Heart left ventricle (tissue), 16 donors: ENCODE measurements at regions not wholly inside any gene's neighbourhood (a gene's known extent, or its start where the extent isn't known, plus 50 kb on each side); places are given as distances from the start of the nearest gene placed in this dataset.

Experiments used
- ATAC-seq, 4 donors: fragments of 200-7000 bp; cut with Tn5 transposase; one replicate each; pipeline ENCODE4 v1.9.1; 2020 to 2022; ENCODE audit warnings: moderate library complexity in 4 of 4, mild to moderate bottlenecking in 3 of 4, moderate number of reproducible peaks in 1 of 4
- DNase-seq, 5 donors: peaks; one replicate each; pipeline ENCODE4 v3.0.0-alpha.2; 2020
- H3K27ac ChIP-seq, 12 donors: fragments of 200-600 bp; sonication (generic) in 4 of 12; one replicate each; pipeline versions ENCODE4 v1.5.0 to v1.8.0; 2016 to 2022; ENCODE audit warnings: mild to moderate bottlenecking in 2 of 12
- H3K27me3 ChIP-seq, 9 donors: fragments of 200-600 bp; sonication (generic) in 2 of 9; one replicate each; pipeline versions ENCODE4 v1.5.1 to v1.8.0; 2016 to 2022; ENCODE audit warnings: mild to moderate bottlenecking in 3 of 9
- H3K36me3 ChIP-seq, 9 donors: fragments of 200-600 bp; sonication (generic) in 2 of 9; one replicate each; pipeline versions ENCODE4 v1.5.0 to v1.8.0; 2018 to 2022; ENCODE audit warnings: mild to moderate bottlenecking in 2 of 9
- H3K4me1 ChIP-seq, 12 donors: fragments of 200-600 bp; sonication (generic) in 4 of 12; one replicate each; pipeline versions ENCODE4 v1.5.0 to v1.8.0; 2016 to 2022; ENCODE audit warnings: mild to moderate bottlenecking in 3 of 12
- H3K4me3 ChIP-seq, 12 donors: fragments of 200-600 bp; sonication (generic) in 4 of 12; one replicate each; pipeline versions ENCODE4 v1.5.0 to v1.8.0; 2017 to 2022; ENCODE audit warnings: mild to moderate bottlenecking in 9 of 12, moderate library complexity in 4 of 12
- H3K9me3 ChIP-seq, 12 donors: fragments of 200-600 bp; sonication (generic) in 4 of 12; one replicate each; pipeline versions ENCODE4 v1.5.0 to v1.8.0; 2016 to 2022; ENCODE audit warnings: mild to moderate bottlenecking in 1 of 12
- POLR2A ChIP-seq, 2 donors: fragments of 450-650 bp; IDR thresholded peaks; one replicate each; pipeline ENCODE4 v1.6.1; 2017; ENCODE audit warnings: antibody characterized with exemption in 2 of 2, mild to moderate bottlenecking in 2 of 2, moderate library complexity in 2 of 2
- WGBS, 4 donors: extraction: QIAGEN DNeasy Blood & Tissue Kit in 2 of 4; methylation state at CpG; one replicate each; pipeline versions ENCODE4 v1.1.5 to v1.1.7; 2013 to 2018; 5-methylcytosine and 5-hydroxymethylcytosine counted together
- intact Hi-C, 10 donors: fragments of 100-400 bp; cut with DNase I; formaldehyde crosslinking; loops; one replicate each; pipeline versions ENCODE4 v1.11.1 to v1.14.2; 2022
- TF ChIP-seq, protein P1 (sequence below), 12 donors: fragments of 200-600 bp; sonication (generic) in 4 of 12; IDR thresholded peaks; one replicate each; pipeline versions ENCODE4 v1.5.0 to v1.8.0; 2018 to 2022; ENCODE audit warnings: antibody characterized with exemption in 12 of 12, mild to moderate bottlenecking in 5 of 12
- donor health status: ischemic (EF 13 %, LVEDD 7.1; RV severe dilation, severe dysfunction).
- donor health status: healthy with polysubstance abuse.
- donor health status: DM: no; HTN: yes; CAD: no.
- donor health status: DM: no; HTN: no; CAD: no.
- donor health status: ischemic (EF 25% LVEDD 6.9; RV normal size, moderate dysfunction).
- donor health status: ischemic (EF 25% LVEDD 5.7; RV mildly dilated, moderate dysfunction).
- donor health status: healthy.
- donor health status: DM: yes; HTN: yes; CAD: no.
- donor health status: ischemic (EF 35%, LVEDD 5.7; RV mildly dilated, moderate dysfunction).
- donor health status: nonischemic (EF 11% LVEDD 7.7; RV severe dilation, severe dysfunction).
- donor health status: DM: yes; HTN: yes; CAD: no.
- donor health status: PGD.
- donor health status: ischemic (EF 29% LVEDD 5.4; RV normal size, mild dysfunction).
- donor health status: nonischemic (EF 23%, LVEDD 6.1; RV moderate dilation, normal function).

DNA sequence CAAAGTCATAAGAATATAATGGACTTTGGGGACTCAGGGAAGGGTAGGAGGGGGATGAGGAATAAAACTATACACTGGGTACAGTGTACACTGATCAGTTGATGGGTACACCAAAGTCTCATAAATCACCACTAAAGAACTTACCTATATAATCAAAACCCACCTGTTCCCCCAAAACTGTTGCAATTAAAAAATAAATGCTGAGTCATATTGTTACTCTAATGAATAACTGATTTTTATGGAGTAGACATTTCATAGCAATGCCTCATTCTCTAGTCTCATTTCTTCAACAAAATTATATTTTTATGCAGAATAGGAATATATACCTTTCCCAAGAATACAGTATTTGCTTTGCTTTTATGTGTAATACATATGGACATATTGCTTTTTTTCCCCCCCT, 181.2 kb downstream of the ST6GAL2 start:
- DNase-seq: no peak
- no peak for TF ChIP-seq POLR2A (IDR thresholded peaks at IDR 0.05)
- TF ChIP-seq, protein P1, sequence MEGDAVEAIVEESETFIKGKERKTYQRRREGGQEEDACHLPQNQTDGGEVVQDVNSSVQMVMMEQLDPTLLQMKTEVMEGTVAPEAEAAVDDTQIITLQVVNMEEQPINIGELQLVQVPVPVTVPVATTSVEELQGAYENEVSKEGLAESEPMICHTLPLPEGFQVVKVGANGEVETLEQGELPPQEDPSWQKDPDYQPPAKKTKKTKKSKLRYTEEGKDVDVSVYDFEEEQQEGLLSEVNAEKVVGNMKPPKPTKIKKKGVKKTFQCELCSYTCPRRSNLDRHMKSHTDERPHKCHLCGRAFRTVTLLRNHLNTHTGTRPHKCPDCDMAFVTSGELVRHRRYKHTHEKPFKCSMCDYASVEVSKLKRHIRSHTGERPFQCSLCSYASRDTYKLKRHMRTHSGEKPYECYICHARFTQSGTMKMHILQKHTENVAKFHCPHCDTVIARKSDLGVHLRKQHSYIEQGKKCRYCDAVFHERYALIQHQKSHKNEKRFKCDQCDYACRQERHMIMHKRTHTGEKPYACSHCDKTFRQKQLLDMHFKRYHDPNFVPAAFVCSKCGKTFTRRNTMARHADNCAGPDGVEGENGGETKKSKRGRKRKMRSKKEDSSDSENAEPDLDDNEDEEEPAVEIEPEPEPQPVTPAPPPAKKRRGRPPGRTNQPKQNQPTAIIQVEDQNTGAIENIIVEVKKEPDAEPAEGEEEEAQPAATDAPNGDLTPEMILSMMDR (IDR thresholded peaks at IDR 0.05): no peak
- intact Hi-C loops: no loop called here
- ATAC-seq: no peak
- no peak overlapping the region for H3K4me3 ChIP-seq
- H3K27me3 ChIP-seq: no peaks in the 10 kb centered on the region
- H3K36me3 ChIP-seq: no peaks in the 10 kb centered on the region
- no peak overlapping the region for H3K27ac ChIP-seq
- H3K9me3 ChIP-seq: no peaks in the 10 kb centered on the region
- peaks cover 0 to 3% (median 0%) of the 10 kb centered on the region in 12 donors for H3K4me1 ChIP-seq

DNA sequence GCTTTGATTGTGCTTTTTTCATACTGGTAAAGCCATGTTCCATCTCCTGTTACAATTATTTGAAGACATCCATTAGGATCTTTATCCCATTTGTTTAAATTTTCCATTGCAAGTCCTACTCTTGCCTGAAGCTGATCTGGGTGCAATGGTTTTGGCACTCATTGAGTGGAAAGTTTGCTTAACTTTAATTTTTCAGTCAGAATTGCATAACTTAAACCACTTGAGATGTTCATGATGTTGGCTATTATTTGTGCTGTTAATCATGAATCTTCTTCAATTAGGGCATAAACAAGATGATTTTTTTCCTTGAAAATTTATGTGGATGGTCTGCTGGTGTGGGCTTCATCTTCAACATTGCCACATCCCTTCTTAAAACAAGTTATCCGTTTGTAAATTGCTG, 180.1 kb downstream of the ST6GAL2 start:
- Histone ChIP-seq H3K9me3 (no peaks in the 10 kb centered on the region), H3K4me1 (peaks cover 0 to 3% (median 0%) of the 10 kb centered on the region in 12 donors), H3K36me3 (no peaks in the 10 kb centered on the region), H3K27me3 (no peaks in the 10 kb centered on the region), H3K27ac (no peak overlapping the region), H3K4me3 (no peak overlapping the region)
- 50 to 72% (median 63%) methylated on average over 1 of the region's 1 CpG for WGBS, 4 donors
- ATAC-seq (no peak), DNase-seq (no peak)
- TF ChIP-seq POLR2A (IDR thresholded peaks at IDR 0.05): no peak
- intact Hi-C loops: no loop called here

DNA sequence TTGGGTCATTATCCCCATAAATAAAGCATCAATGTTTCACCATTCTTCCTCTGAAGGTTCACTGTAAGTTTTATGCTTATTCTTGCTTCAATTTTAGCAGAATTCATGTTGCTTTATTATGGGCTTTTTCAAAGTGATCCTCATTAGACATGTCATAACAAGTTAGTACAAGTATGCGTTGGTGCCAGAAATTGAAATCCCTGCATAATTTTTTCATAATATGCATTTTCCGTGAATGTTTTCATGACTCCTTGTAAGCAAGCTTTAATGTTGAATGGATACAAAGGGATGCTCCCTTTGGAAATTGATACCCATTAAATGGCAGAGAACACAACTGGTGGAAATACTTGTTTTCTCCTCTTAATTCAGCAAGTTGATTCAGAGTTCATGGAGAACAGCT, 179.7 kb downstream of the ST6GAL2 start:
- H3K27ac ChIP-seq: no peak overlapping the region
- no peaks in the 10 kb centered on the region for H3K36me3 ChIP-seq
- ATAC-seq (no peak), DNase-seq (no peak)
- TF ChIP-seq, protein P1 (IDR thresholded peaks at IDR 0.05): no peak
- no peak for TF ChIP-seq POLR2A (IDR thresholded peaks at IDR 0.05)
- no peaks in the 10 kb centered on the region for H3K27me3 ChIP-seq
- WGBS, 4 donors: 94 to 96% (median 94%) methylated on average over 2 of the region's 2 CpGs
- intact Hi-C loops: no loop called here
- no peak overlapping the region for H3K4me3 ChIP-seq
- peaks cover 0 to 4% (median 0%) of the 10 kb centered on the region in 12 donors for H3K9me3 ChIP-seq
- peaks cover 0 to 3% (median 0%) of the 10 kb centered on the region in 12 donors for H3K4me1 ChIP-seq

DNA sequence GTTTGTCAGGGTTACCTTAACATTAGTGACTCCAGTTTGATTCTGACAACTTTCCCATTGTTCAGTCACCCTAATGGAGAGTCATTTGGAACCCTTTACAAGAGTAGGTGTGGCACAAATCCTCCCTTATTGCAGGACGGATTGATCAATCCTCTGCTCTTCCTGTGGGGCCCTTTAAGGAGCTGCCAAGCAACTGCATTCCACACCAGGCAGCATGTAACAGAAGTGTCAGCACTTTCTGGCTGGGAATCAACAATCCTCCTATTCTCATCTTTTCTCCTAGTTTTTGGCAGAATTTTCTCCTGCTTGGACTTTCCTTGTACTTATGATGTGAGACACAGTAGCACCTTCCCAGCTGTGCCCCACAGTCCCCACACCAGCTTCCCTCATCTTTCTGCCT, 177.8 kb downstream of the ST6GAL2 start:
- H3K9me3 ChIP-seq: peaks cover 0 to 20% (median 12%) of the 10 kb centered on the region in 12 donors
- intact Hi-C loops: no loop called here
- H3K27me3 ChIP-seq: no peaks in the 10 kb centered on the region
- H3K27ac ChIP-seq: no peak overlapping the region
- peaks cover 0 to 3% (median 0%) of the 10 kb centered on the region in 12 donors for H3K4me1 ChIP-seq
- no peaks in the 10 kb centered on the region for H3K36me3 ChIP-seq
- TF ChIP-seq POLR2A (IDR thresholded peaks at IDR 0.05): no peak
- TF ChIP-seq, protein P1 (IDR thresholded peaks at IDR 0.05): no peak
- 0 to 16% (median 5%) methylated on average over 1 of the region's 1 CpG for WGBS, 4 donors
- DNase-seq (no peak), ATAC-seq (no peak)
- H3K4me3 ChIP-seq: no peak overlapping the region

DNA sequence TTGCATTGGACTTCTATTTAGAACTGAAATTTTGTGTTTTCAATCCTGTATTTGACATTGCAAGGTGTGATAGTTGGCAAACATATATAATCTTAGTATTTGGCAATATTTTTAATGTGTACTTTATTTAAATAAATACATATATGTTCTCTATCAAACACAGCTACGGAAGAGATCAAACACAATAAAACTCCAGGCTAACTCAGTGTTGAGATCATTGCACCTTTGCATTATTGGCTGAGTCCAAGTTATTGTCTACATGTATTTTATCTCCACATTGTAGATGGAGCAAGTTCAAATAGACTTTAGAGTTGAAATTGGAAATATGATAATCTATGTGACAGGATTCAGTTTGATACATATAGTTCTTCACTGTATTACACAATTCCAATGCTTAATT, 176.7 kb downstream of the ST6GAL2 start:
- Histone ChIP-seq H3K4me1 (peaks cover 0 to 3% (median 0%) of the 10 kb centered on the region in 12 donors), H3K27me3 (no peaks in the 10 kb centered on the region), H3K27ac (no peak overlapping the region), H3K4me3 (no peak overlapping the region), H3K36me3 (no peaks in the 10 kb centered on the region), H3K9me3 (peaks cover 0 to 20% (median 12%) of the 10 kb centered on the region in 12 donors)
- intact Hi-C loops: no loop called here
- TF ChIP-seq POLR2A (IDR thresholded peaks at IDR 0.05): no peak
- TF ChIP-seq, protein P1 (IDR thresholded peaks at IDR 0.05): no peak
- WGBS, 4 donors: 79 to 94% (median 91%) methylated on average over 1 of the region's 1 CpG
- ATAC-seq (no peak), DNase-seq (no peak)
